Endodermal cell (in vitro differentiated cells): ENCODE measurements at regions not wholly inside any gene's neighbourhood (a gene's known extent, or its start where the extent isn't known, plus 50 kb on each side); places are given as distances from the start of the nearest gene placed in this dataset.

ENCODE experiments used
- DNase-seq: peaks from one replicate; pipeline ENCODE4 v3.0.0-alpha.2; 2017
- H3K27ac ChIP-seq: 2 replicates; pipeline ENCODE4 v1.5.1; 2013; ENCODE audit warnings: mild to moderate bottlenecking, low read depth, low read length, moderate library complexity
- H3K27me3 ChIP-seq: 2 replicates; pipeline ENCODE4 v1.6.1; 2013; ENCODE audit warnings: mild to moderate bottlenecking, low read length, moderate library complexity; ENCODE audit not compliant: insufficient read depth, control insufficient read depth, poor library complexity, severe bottlenecking
- H3K36me3 ChIP-seq: 2 replicates; pipeline ENCODE4 v1.7.0; 2013; ENCODE audit warnings: mild to moderate bottlenecking, low read length, moderate library complexity; ENCODE audit not compliant: control insufficient read depth, insufficient read depth
- H3K4me1 ChIP-seq: one replicate; pipeline ENCODE4 v1.7.0; 2013; ENCODE audit warnings: low read length; ENCODE audit not compliant: control insufficient read depth, insufficient read depth
- H3K4me3 ChIP-seq: 2 replicates; pipeline ENCODE4 v1.5.1; 2013; ENCODE audit warnings: mild to moderate bottlenecking, low read length, moderate library complexity
- H3K9ac ChIP-seq: 2 replicates; pipeline ENCODE4 v1.6.1; 2013; ENCODE audit warnings: mild to moderate bottlenecking, low read length, moderate library complexity; ENCODE audit not compliant: poor library complexity, severe bottlenecking; ENCODE audit errors: extremely low read depth
- H3K9me3 ChIP-seq: 2 replicates; pipeline ENCODE4 v1.6.1; 2013; ENCODE audit warnings: mild to moderate bottlenecking, low read length, moderate library complexity; ENCODE audit not compliant: control insufficient read depth
- H3K27ac Mint-ChIP-seq: 2 replicates; pipeline ENCODE4 v1.8.0; 2020; ENCODE audit warnings: mixed read lengths
- H3K27me3 Mint-ChIP-seq: 2 replicates; pipeline ENCODE4 v1.8.0; 2021; ENCODE audit warnings: mild to moderate bottlenecking, mixed read lengths; ENCODE audit not compliant: insufficient read depth
- H3K36me3 Mint-ChIP-seq: 2 replicates; pipeline ENCODE4 v1.8.0; 2020; ENCODE audit warnings: low read depth, mixed read lengths
- H3K4me1 Mint-ChIP-seq: 2 replicates; pipeline ENCODE4 v1.8.0; 2020; ENCODE audit warnings: mixed read lengths
- H3K4me3 Mint-ChIP-seq: 2 replicates; pipeline ENCODE4 v1.8.0; 2020; ENCODE audit warnings: mild to moderate bottlenecking, moderate library complexity, mixed read lengths
- H3K9me3 Mint-ChIP-seq: 2 replicates; pipeline ENCODE4 v1.8.0; 2020; ENCODE audit warnings: mild to moderate bottlenecking, mixed read lengths
- CTCF ChIP-seq: fragments of 200-600 bp; sonication (generic); conservative IDR thresholded peaks from 2 replicates; pipeline ENCODE4 v1.5.0; 2021; ENCODE audit warnings: antibody characterized with exemption, mild to moderate bottlenecking
- WGBS, 2 experiments: methylation state at CpG; one replicate each; pipeline versions ENCODE4 v1.1.5 to v1.1.7; 2013; ENCODE audit warnings: missing lambda C conversion rate in 2 of 2, mixed read lengths in 1 of 2; ENCODE audit not compliant: insufficient coverage in 1 of 2, insufficient read length in 1 of 2; 5-methylcytosine and 5-hydroxymethylcytosine counted together

GRCh38 chr12:126869644-126870043 lies 1397.3 kb upstream of the TMEM132C start:
- Mint-ChIP-seq H3K36me3 (no peaks in the 10 kb centered on the region), H3K4me3 (no peak overlapping the region), H3K4me1 (peaks cover 11% of the 10 kb centered on the region), H3K27ac (no peak overlapping the region), H3K27me3 (peaks cover 17% of the 10 kb centered on the region), H3K9me3 (peaks cover 2% of the 10 kb centered on the region)
- Histone ChIP-seq H3K36me3 (no peaks in the 10 kb centered on the region), H3K27ac (no peak overlapping the region), H3K4me3 (no peak overlapping the region), H3K4me1 (no peaks in the 10 kb centered on the region), H3K9ac (no peak overlapping the region), H3K9me3 (peaks cover 18% of the 10 kb centered on the region), H3K27me3 (no peaks in the 10 kb centered on the region)
- TF ChIP-seq CTCF: no peak
- 83% methylated on average over 1 to 2 of the region's 2 CpGs for WGBS, 2 experiments
- DNase-seq: no peak

DNA sequence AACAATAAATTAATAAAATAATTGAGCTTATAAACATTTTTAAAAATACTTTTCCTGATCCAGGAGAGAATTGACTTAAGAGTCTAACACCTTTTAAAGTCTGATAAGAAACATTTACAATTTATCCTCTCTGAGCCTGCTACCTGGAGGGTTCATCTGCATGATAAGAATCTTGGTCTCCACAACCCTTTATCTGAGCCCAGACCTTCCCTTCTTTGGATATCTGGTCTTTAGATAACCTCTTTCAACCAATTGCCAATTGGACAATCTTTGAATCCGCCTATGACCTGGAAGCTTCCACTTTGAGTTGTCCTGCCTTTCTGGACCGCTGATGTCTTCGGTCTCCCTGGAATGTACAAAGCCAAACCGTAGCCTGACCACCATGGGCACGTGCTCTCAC lies 1393.3 kb upstream of the TMEM132C start:
- Histone ChIP-seq H3K4me3 (peak overlapping the region; percentile 53), H3K36me3 (no peaks in the 10 kb centered on the region), H3K27ac (no peak overlapping the region), H3K4me1 (no peaks in the 10 kb centered on the region), H3K27me3 (peaks cover 3% of the 10 kb centered on the region), H3K9me3 (peaks cover 21% of the 10 kb centered on the region), H3K9ac (no peak overlapping the region)
- peaks cover 25% of the 10 kb centered on the region for H3K27me3 Mint-ChIP-seq
- peak overlapping the region; percentile 74 for H3K27ac Mint-ChIP-seq
- no peak overlapping the region for H3K4me3 Mint-ChIP-seq
- H3K9me3 Mint-ChIP-seq: peaks cover 2% of the 10 kb centered on the region
- WGBS, 2 experiments: 78 to 91% methylated on average over 5 of the region's 5 CpGs
- H3K36me3 Mint-ChIP-seq: no peaks in the 10 kb centered on the region
- peaks cover 19% of the 10 kb centered on the region for H3K4me1 Mint-ChIP-seq
- TF ChIP-seq CTCF: no peak
- peak; percentile 61 for DNase-seq

DNA sequence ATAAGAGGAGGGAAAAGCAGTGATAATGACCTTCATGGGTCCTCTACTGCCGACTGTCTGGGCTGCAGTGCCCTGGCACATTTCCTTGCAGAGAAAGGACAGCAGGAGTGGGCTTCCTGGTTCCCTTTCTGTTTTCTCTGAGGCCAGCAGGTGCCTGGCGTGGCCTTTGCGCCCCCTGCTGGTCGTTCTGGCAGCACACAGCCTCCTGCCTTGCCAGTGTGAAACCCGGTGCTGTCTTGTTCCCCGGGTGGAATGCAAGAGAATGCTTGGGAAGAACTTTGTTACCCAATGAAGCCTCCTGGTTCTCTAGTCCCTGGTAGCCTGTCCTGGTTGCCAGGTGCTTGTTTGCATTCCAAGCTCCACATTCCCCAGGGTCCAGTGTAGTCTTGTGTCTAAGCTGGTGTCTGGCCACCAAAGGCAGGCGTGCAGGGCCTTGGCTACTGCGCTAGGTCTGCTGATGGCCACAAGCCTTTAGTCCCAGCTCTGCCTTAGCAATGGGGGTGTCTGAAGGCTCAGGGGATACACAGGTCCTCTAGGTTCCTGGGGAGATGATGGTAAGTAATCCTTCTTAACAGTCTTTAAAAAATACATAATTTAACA lies 1392.4 kb upstream of the TMEM132C start:
- H3K27ac ChIP-seq: no peak overlapping the region
- H3K4me1 ChIP-seq: no peaks in the 10 kb centered on the region
- no peaks in the 10 kb centered on the region for H3K36me3 Mint-ChIP-seq
- H3K27me3 Mint-ChIP-seq: peaks cover 21% of the 10 kb centered on the region
- peaks cover 2% of the 10 kb centered on the region for H3K9me3 Mint-ChIP-seq
- H3K27ac Mint-ChIP-seq: peak overlapping the region; percentile 74
- WGBS, 2 experiments: 18 to 52% methylated on average over 4 to 8 of the region's 8 CpGs
- H3K4me1 Mint-ChIP-seq: peaks cover 19% of the 10 kb centered on the region
- H3K9me3 ChIP-seq: peaks cover 21% of the 10 kb centered on the region
- H3K9ac ChIP-seq: no peak overlapping the region
- H3K4me3 Mint-ChIP-seq: no peak overlapping the region
- peak; percentile 98 for TF ChIP-seq CTCF
- H3K27me3 ChIP-seq: peaks cover 3% of the 10 kb centered on the region
- H3K36me3 ChIP-seq: no peaks in the 10 kb centered on the region
- DNase-seq: peak; percentile 98
- peak overlapping the region; percentile 53 for H3K4me3 ChIP-seq
